GM12865 (cell line): ENCODE measurements at regions not wholly inside any gene's neighbourhood (a gene's known extent, or its start where the extent isn't known, plus 50 kb on each side); places are given as distances from the start of the nearest gene placed in this dataset.
"Not testable (repeated sequence)": the region's sequence is repeated elsewhere in the genome, so short reads cannot be mapped to it uniquely, and the experiment has no call there.

Source experiments
- DNase-seq: peaks from one replicate; pipeline ENCODE4 v3.0.0; 2010; ENCODE audit warnings: low read depth
- H3K4me3 ChIP-seq: 2 replicates; pipeline ENCODE4 v1.5.1; 2011; ENCODE audit warnings: mild to moderate bottlenecking, low read depth, low read length, control low read depth
- TF ChIP-seq, protein P1 (sequence below): IDR thresholded peaks from 2 replicates; pipeline ENCODE4 v1.5.1; 2011; ENCODE audit warnings: low read length, control low read depth, low read depth, inconsistent platforms; ENCODE audit not compliant: insufficient read depth; ENCODE audit errors: missing control alignments

DNA sequence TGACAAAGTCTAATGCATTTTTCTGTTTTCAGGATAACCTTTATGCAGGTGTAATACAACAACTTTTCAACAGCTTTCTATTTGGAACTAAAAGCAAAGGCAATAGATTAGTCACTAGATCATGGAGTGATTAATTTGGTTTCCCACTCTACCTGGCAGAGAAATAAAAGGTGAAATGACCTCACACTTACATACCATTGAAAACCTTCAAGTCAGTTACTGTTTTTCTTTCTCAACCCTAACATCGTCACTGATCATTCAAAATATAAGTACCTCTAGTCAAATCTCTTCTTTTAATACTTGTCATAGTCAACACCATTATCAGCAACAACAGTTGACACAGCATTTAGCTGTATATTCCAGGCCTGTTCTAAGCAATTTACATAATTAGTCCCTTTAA lies 85.1 kb upstream of the ZCCHC13 start:
- no peak for DNase-seq
- TF ChIP-seq, protein P1, sequence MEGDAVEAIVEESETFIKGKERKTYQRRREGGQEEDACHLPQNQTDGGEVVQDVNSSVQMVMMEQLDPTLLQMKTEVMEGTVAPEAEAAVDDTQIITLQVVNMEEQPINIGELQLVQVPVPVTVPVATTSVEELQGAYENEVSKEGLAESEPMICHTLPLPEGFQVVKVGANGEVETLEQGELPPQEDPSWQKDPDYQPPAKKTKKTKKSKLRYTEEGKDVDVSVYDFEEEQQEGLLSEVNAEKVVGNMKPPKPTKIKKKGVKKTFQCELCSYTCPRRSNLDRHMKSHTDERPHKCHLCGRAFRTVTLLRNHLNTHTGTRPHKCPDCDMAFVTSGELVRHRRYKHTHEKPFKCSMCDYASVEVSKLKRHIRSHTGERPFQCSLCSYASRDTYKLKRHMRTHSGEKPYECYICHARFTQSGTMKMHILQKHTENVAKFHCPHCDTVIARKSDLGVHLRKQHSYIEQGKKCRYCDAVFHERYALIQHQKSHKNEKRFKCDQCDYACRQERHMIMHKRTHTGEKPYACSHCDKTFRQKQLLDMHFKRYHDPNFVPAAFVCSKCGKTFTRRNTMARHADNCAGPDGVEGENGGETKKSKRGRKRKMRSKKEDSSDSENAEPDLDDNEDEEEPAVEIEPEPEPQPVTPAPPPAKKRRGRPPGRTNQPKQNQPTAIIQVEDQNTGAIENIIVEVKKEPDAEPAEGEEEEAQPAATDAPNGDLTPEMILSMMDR = no peak
- no peak overlapping the region for H3K4me3 ChIP-seq

DNA sequence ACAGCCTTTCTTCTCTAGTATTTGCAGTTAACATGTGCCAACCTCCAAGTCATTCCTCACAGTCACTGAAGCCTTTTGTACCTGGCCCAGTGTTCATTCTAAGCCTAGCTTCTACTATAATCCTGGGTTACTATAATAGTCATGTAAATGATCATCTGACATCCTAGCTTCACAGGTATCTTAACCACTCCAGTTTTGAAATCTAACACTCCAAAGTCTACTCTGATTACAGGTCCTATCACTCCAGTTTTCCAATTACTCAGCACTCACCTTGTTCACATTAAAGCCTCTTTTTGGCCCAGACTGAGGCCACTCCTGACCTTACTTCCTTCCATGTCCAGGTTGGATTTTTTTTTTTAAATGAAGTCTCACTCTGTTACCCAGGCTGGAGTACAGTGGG lies 87.6 kb upstream of the ZCCHC13 start:
- DNase-seq = no peak
- H3K4me3 ChIP-seq = no peak overlapping the region
- TF ChIP-seq, protein P1 = no peak

DNA sequence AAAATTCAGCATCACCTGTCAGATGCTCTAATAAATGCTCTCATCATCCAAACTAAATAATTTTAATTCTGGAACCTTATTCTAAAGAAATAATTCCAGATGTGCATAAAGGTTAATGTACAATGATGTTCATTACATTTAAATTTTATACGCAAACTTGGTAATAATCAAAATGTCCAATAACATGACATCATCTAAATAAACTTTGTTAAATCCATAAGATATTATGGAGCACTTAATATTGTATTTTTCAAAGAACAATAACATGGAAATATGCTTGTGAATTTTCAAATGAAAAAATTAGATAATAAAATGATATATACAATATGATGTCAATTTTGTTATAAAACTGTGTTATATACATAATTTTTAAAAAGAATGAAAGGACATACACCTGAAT lies 92.1 kb upstream of the ZCCHC13 start:
- TF ChIP-seq, protein P1 = no peak
- H3K4me3 ChIP-seq = no peak overlapping the region
- DNase-seq = no peak

DNA sequence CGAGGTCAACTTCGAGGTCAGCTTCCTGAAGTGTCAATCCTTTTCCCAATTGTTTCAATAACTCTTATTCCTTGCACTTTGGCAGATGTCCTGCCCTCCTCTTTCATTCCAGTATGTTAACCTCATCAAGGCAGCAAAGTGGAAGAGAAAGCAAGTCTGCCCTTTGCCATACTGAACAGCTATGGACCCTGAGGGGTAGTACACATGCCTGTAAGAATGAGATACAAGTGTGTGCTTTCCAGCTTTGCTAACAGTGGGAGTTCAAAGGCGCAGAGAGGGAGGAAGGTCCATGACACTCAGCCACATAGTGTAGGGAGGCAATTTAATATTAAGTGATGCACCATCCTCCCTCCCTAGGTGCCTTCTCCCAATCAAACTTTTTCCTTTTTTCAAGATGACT lies 96.4 kb upstream of the ZCCHC13 start:
- DNase-seq = no peak
- TF ChIP-seq, protein P1 = no peak
- no peak overlapping the region for H3K4me3 ChIP-seq

DNA sequence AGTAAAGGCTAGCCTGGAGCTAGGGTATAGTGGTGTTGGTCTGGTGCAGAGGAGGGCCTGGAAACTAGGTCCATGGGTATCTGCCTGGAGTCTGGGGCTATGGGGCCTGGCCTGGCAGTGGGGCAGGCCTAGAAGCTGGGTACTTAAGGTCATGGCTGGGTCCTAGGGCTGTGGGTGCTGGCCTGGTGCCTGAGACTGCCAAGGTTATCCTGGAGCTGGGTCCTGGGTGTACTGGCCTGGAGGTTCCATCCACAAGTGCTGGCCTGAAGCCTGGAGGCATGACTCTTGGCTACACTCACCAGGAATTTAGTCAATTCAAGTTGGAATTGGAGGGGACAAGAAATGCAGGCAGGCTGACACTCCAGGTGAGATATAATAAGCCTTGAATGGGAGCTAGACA lies 108.4 kb upstream of the ZCCHC13 start:
- H3K4me3 ChIP-seq = no peak overlapping the region
- TF ChIP-seq, protein P1 = no peak

DNA sequence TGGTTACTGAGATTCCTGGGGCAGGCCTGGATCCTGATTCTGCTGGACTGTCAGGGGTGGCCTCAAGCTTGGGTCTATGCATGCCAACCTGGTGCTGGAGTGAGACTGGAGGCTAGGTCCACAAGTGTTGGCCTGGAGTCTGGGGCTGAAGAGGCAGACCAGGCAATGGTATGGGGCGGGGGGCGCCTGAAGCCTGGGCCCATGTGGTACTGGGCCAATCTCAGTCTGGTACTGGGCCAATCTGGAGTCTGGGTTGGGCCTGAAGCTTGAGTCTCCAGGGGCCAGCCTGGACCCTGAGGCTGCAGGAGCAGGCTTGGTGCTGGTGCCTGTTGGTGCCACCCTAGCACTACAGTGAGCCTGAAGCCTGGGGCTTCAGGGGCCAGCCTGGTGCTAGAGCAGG lies 108.9 kb upstream of the ZCCHC13 start:
- no peak for DNase-seq
- TF ChIP-seq, protein P1 = no peak
- H3K4me3 ChIP-seq = no peak overlapping the region

More for the DNA sequence above, 108.4 kb upstream of the ZCCHC13 start:
- no peak for DNase-seq

DNA sequence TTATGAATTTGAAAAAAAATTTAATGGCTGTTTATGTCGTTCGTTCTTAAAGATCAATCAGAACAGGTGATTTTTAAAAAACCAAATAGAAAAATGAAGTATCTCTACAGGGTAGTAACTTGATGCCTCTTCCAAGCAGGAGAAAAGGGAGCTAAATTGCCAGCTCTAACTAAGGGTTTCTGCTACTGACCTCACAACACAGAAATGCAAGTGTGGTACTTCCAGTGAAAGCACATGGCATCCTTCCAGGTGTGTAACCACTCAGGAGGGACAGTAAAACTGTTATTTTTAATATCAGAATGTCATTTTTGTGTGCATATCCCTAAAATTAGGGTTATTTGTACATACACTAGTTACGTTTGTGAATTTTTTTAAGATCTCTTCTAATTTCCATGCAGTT lies 116.8 kb upstream of the ZCCHC13 start:
- TF ChIP-seq, protein P1 = no peak
- H3K4me3 ChIP-seq = no peak overlapping the region
- no peak for DNase-seq

DNA sequence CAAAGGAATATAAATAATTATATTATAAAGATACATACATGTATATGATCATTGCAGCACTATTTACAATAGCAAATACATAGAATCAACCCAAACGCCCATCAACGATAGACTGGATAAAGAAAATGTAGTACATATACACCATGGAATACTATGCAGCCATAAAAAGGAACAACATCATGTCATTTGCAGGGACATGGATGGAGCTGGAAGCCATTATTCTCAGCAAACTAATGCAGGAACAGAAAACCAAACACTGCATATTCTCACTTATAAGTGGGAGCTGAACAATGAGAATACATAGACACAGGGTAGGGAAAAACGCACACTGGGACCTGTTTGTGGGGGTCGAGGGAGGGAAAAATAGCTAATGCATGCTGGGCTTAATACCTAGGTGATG lies 120.9 kb upstream of the ZCCHC13 start:
- H3K4me3 ChIP-seq, DNase-seq: not testable (repeated sequence)

DNA sequence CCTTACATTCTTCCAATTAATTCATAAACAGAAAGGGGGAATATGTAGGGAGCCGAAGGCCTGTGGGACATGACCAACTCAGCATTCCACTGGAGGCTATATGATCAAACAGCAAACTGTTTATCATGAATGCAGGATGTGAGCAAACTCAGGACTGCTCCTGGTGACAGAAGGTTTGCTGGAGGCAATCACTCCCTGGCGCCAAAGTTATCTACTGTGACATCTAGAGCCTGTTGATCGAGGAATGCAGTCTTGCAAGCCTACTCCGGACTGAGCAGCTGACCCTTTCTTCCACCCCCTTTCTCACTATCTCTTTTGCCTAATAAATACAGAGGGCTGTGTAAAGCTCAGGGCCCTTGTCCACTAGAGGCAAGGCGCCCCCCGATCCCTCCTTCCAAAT lies 122.0 kb upstream of the ZCCHC13 start:
- not testable (repeated sequence) for DNase-seq, H3K4me3 ChIP-seq
